ENCODE measurements at regions not wholly inside any gene's neighbourhood (a gene's known extent, or its start where the extent isn't known, plus 50 kb on each side); places are given as distances from the start of the nearest gene placed in this dataset.

DNA sequence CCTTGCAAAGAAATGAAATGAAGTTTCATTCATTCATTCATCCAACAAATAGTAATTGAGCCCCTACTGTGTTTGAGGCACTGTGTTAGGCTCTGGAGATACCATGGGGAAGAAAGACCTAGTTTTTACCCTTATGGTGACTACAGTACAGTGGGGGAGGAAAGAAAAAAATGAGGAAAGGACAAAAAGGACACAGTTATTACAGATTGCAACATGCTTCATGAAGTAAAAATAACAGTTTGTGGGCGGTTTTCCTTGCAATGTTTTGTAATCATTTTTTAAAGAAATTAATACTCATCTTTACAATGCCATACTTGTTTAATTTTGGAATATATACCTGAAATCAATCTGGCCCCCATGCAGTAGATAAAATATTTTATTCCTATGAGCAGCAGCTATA, 120.3 kb downstream of the TM2D1 start:
- no peak overlapping the region for H2AFZ ChIP-seq (ENCODE audit: low read length)
- no CpG with 5 or more reads among the region's 1 CpG for WGBS (ENCODE audit: extremely low coverage, insufficient read length, low lambda C conversion rate)
- no peak overlapping the region for H2BK20ac ChIP-seq (ENCODE audit: low read depth, low read length, poor library complexity, severe bottlenecking)
- no peak overlapping the region for H2AK5ac ChIP-seq (ENCODE audit: insufficient read length, low read length)
- H2BK120ac ChIP-seq (ENCODE audit: low read depth, low read length, poor library complexity, severe bottlenecking), result no peak overlapping the region
- no peak overlapping the region for H3K4me3 Mint-ChIP-seq
- H3K27ac ChIP-seq (ENCODE audit: insufficient read length, low read depth, low read length), result no peak overlapping the region
- H3K36me3 Mint-ChIP-seq (ENCODE audit: insufficient read depth in 1 of 3, low read depth in 3 of 3), result no peaks in the 10 kb centered on the region
- no peaks in the 10 kb centered on the region for H3K79me1 ChIP-seq (ENCODE audit: insufficient read depth, low read depth, low read length, poor library complexity, severe bottlenecking)
- no peak overlapping the region for H3K18ac ChIP-seq (ENCODE audit: insufficient read length, low read depth, low read length)
- no peak overlapping the region for H3K4me2 ChIP-seq (ENCODE audit: insufficient read depth, insufficient read length, low read length)
- H3K14ac ChIP-seq (ENCODE audit: insufficient read depth, low read length), result no peak overlapping the region
- no peak overlapping the region for H3K23ac ChIP-seq (ENCODE audit: insufficient read length, low read depth, low read length)
- no peaks in the 10 kb centered on the region for H3K23me2 ChIP-seq (ENCODE audit: insufficient read length, low read depth, low read length, poor library complexity, severe bottlenecking)
- TF ChIP-seq, protein P1, sequence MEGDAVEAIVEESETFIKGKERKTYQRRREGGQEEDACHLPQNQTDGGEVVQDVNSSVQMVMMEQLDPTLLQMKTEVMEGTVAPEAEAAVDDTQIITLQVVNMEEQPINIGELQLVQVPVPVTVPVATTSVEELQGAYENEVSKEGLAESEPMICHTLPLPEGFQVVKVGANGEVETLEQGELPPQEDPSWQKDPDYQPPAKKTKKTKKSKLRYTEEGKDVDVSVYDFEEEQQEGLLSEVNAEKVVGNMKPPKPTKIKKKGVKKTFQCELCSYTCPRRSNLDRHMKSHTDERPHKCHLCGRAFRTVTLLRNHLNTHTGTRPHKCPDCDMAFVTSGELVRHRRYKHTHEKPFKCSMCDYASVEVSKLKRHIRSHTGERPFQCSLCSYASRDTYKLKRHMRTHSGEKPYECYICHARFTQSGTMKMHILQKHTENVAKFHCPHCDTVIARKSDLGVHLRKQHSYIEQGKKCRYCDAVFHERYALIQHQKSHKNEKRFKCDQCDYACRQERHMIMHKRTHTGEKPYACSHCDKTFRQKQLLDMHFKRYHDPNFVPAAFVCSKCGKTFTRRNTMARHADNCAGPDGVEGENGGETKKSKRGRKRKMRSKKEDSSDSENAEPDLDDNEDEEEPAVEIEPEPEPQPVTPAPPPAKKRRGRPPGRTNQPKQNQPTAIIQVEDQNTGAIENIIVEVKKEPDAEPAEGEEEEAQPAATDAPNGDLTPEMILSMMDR (conservative IDR thresholded peaks at IDR 0.05), result no peak
- H2BK15ac ChIP-seq (ENCODE audit: low read depth, low read length), result no peak overlapping the region
- no peaks in the 10 kb centered on the region for H3K27me3 ChIP-seq (ENCODE audit: insufficient read depth, low read length)
- H4K5ac ChIP-seq (ENCODE audit: insufficient read length, low read depth, low read length), result no peak overlapping the region
- H3K79me2 ChIP-seq (ENCODE audit: insufficient read depth, low read length), result no peaks in the 10 kb centered on the region
- no peak overlapping the region for H3K4ac ChIP-seq (ENCODE audit: low read depth, low read length)
- H3K9ac ChIP-seq (ENCODE audit: extremely low read depth, insufficient read length, low read length), result no peak overlapping the region
- H4K20me1 ChIP-seq (ENCODE audit: control insufficient read depth, insufficient read depth, insufficient read length), result no peaks in the 10 kb centered on the region
- H3K9me3 ChIP-seq (ENCODE audit: control insufficient read depth, low read depth, low read length), result no peaks in the 10 kb centered on the region
- no peaks in the 10 kb centered on the region for H3K9me3 Mint-ChIP-seq
- no peak for DNase-seq
- no peak overlapping the region for H3K56ac ChIP-seq (ENCODE audit: insufficient read length, low read depth, low read length)
- no peak overlapping the region for H3K27ac Mint-ChIP-seq
- H3K4me1 Mint-ChIP-seq, result peaks cover 5 to 6% of the 10 kb centered on the region in 2 experiments
- H4K91ac ChIP-seq (ENCODE audit: insufficient read length, low read depth, low read length), result no peak overlapping the region
- no peak overlapping the region for H2BK12ac ChIP-seq (ENCODE audit: insufficient read length, low read depth, low read length)
- peaks cover 2% of the 10 kb centered on the region; the same call in 1 of the 2 replicates for H3K4me1 ChIP-seq (ENCODE audit: insufficient read depth, low read length)
- no peaks in the 10 kb centered on the region for H3K27me3 Mint-ChIP-seq (ENCODE audit: low read depth)
- no peak overlapping the region for H2BK5ac ChIP-seq (ENCODE audit: insufficient read length, low read length)
- H3T11ph ChIP-seq (ENCODE audit: low read length), result no peak overlapping the region
- H4K8ac ChIP-seq (replicated peaks; ENCODE audit: insufficient read length, low read depth, low read length), result no peak overlapping the region

Data from H9 (cell line).